OCI-LY3 (cell line): ENCODE measurements at regions not wholly inside any gene's neighbourhood (a gene's known extent, or its start where the extent isn't known, plus 50 kb on each side); places are given as distances from the start of the nearest gene placed in this dataset.

ENCODE experiments used
- EZH2phosphoT487 ChIP-seq: fragments of 200-600 bp; shearing (Covaris generic); IDR thresholded peaks from 2 replicates; pipeline ENCODE4 v1.6.1; 2018; ENCODE audit warnings: antibody characterized with exemption, mixed run types, low read depth
- TF ChIP-seq, protein P1 (sequence below): fragments of 200-600, 300-600 bp; sonication (generic); IDR thresholded peaks from 2 replicates; pipeline ENCODE4 v1.5.1; 2014; ENCODE audit warnings: antibody characterized with exemption, low read length, low read depth

DNA sequence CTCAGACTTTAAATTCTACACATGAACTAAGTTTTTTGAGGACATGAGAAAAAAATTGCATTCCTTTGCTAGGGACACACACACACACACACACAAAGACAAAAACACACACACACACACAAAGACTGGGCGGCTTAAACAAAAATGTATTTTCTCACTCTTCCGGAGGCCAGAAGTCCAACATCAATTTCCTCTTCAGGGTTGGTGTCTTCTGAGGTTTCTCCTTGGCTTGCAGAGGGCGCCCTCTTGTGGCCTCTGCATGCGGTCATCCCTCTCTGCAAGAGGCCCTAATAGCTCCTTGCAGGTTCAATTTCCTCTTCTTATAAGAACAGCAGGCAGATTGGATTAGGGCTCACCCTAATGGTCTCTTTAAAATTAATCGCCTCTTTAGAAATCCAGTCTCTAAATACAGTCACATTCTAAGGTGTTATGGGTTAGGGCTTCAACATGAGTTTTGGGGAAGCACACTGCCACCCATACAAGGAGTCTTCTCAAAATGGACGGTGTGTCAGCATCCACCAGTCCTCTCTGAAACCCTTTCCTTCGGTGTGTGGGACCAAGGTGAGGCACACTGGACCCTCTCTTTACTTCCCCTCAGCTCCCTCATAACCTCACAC is 61.4 kb downstream of the GPR6 start:
- TF ChIP-seq, protein P1, sequence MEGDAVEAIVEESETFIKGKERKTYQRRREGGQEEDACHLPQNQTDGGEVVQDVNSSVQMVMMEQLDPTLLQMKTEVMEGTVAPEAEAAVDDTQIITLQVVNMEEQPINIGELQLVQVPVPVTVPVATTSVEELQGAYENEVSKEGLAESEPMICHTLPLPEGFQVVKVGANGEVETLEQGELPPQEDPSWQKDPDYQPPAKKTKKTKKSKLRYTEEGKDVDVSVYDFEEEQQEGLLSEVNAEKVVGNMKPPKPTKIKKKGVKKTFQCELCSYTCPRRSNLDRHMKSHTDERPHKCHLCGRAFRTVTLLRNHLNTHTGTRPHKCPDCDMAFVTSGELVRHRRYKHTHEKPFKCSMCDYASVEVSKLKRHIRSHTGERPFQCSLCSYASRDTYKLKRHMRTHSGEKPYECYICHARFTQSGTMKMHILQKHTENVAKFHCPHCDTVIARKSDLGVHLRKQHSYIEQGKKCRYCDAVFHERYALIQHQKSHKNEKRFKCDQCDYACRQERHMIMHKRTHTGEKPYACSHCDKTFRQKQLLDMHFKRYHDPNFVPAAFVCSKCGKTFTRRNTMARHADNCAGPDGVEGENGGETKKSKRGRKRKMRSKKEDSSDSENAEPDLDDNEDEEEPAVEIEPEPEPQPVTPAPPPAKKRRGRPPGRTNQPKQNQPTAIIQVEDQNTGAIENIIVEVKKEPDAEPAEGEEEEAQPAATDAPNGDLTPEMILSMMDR: peak; percentile 84
- TF ChIP-seq EZH2phosphoT487: no peak
